ENCODE measurements at regions not wholly inside any gene's neighbourhood (a gene's known extent, or its start where the extent isn't known, plus 50 kb on each side); places are given as distances from the start of the nearest gene placed in this dataset.

- no peak for DNase-seq (ENCODE audit: low read depth)
- TF ChIP-seq, protein P1, sequence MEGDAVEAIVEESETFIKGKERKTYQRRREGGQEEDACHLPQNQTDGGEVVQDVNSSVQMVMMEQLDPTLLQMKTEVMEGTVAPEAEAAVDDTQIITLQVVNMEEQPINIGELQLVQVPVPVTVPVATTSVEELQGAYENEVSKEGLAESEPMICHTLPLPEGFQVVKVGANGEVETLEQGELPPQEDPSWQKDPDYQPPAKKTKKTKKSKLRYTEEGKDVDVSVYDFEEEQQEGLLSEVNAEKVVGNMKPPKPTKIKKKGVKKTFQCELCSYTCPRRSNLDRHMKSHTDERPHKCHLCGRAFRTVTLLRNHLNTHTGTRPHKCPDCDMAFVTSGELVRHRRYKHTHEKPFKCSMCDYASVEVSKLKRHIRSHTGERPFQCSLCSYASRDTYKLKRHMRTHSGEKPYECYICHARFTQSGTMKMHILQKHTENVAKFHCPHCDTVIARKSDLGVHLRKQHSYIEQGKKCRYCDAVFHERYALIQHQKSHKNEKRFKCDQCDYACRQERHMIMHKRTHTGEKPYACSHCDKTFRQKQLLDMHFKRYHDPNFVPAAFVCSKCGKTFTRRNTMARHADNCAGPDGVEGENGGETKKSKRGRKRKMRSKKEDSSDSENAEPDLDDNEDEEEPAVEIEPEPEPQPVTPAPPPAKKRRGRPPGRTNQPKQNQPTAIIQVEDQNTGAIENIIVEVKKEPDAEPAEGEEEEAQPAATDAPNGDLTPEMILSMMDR (conservative IDR thresholded peaks at IDR 0.05; ENCODE audit: control insufficient read depth, insufficient read depth, low read depth, low read length) = no peak
- H3K4me3 ChIP-seq (ENCODE audit: control insufficient read depth, low read depth, low read length) = no peak overlapping the region
Measured at GRCh38 chr5:145708169-145708568, 127.0 kb downstream of the PRELID2 start.

GRCh38 chr5:145704724-145705123, 130.4 kb downstream of the PRELID2 start:
- DNase-seq (ENCODE audit: low read depth) = no peak
- no peak overlapping the region for H3K4me3 ChIP-seq (ENCODE audit: control insufficient read depth, low read depth, low read length)
- TF ChIP-seq, protein P1 (conservative IDR thresholded peaks at IDR 0.05; ENCODE audit: control insufficient read depth, insufficient read depth, low read depth, low read length) = no peak

GRCh38 chr5:145703856-145704255, 131.3 kb downstream of the PRELID2 start:
- TF ChIP-seq, protein P1 (conservative IDR thresholded peaks at IDR 0.05; ENCODE audit: control insufficient read depth, insufficient read depth, low read depth, low read length) = no peak
- no peak overlapping the region for H3K4me3 ChIP-seq (ENCODE audit: control insufficient read depth, low read depth, low read length)
- no peak for DNase-seq (ENCODE audit: low read depth)

- TF ChIP-seq, protein P1 (conservative IDR thresholded peaks at IDR 0.05; ENCODE audit: control insufficient read depth, insufficient read depth, low read depth, low read length) = no peak
- H3K4me3 ChIP-seq (ENCODE audit: control insufficient read depth, low read depth, low read length) = no peak overlapping the region
- no peak for DNase-seq (ENCODE audit: low read depth)
Measured at GRCh38 chr5:145701404-145701803, 133.7 kb downstream of the PRELID2 start.

GRCh38 chr5:145699846-145700245, 135.3 kb downstream of the PRELID2 start:
- H3K4me3 ChIP-seq (ENCODE audit: control insufficient read depth, low read depth, low read length) = no peak overlapping the region
- no peak for DNase-seq (ENCODE audit: low read depth)
- TF ChIP-seq, protein P1 (conservative IDR thresholded peaks at IDR 0.05; ENCODE audit: control insufficient read depth, insufficient read depth, low read depth, low read length) = no peak

DNA sequence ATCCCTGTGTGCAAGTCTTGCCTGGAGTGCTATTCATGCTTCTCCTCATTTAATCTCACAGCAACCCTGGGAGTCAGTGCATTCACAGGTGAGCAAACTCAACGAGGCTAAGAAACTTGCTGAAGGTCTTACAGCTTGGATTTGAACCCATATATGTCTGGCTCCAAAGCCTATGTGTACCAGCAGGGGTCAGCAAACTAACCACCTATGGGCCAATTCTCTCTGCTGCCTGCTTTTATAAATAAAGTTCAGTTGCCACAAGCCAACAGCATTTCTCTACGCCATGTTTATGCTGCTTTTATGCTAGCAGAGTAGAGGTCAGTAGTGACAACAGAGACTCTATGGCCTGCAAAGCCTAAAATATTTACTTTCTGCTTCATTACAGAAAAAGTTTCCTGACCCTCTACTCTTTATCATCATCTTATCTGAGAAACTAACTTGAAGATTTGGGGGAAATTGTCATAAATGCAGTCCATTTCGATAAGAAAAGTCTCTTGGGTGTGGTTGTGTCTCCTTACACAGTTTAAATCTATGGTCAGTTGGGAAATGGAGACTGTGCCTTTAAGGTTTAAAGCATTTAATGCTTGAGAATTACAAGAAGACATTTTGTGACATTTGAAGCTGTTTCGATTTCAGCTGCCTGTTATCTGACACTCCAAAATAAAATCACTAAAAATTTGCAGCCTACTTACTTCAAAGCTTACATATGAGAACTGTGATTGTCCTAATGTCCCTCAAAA, 137.7 kb downstream of the PRELID2 start:
- no peak overlapping the region for H3K4me3 ChIP-seq (ENCODE audit: control insufficient read depth, low read depth, low read length)
- TF ChIP-seq, protein P1 (conservative IDR thresholded peaks at IDR 0.05; ENCODE audit: control insufficient read depth, insufficient read depth, low read depth, low read length) = peak; percentile 83
- DNase-seq (ENCODE audit: low read depth) = peak; percentile 71

All from fibroblast of mammary gland (primary cell).